Spleen (tissue), 11 donors: ENCODE measurements at regions not wholly inside any gene's neighbourhood (a gene's known extent, or its start where the extent isn't known, plus 50 kb on each side); places are given as distances from the start of the nearest gene placed in this dataset.
"Not testable (repeated sequence)": the region's sequence is repeated elsewhere in the genome, so short reads cannot be mapped to it uniquely, and the experiment has no call there.

Experiments used
- DNase-seq: peaks from one replicate; pipeline ENCODE4 v3.0.0-alpha.2; 2020
- H3K27ac ChIP-seq, 8 donors: fragments of 200-600 bp; sonication (generic) in 7 of 8; 1 replicate in 4 of 8; 2 replicates in 4 of 8; pipeline versions ENCODE4 v1.5.0 to v1.8.0; 2016 to 2021; ENCODE audit warnings: inconsistent platforms in 4 of 8, mild to moderate bottlenecking in 4 of 8, moderate library complexity in 1 of 8
- H3K27me3 ChIP-seq, 7 donors: fragments of 200-600 bp; sonication (generic) in 6 of 7; replicated peaks in 1 of 7; 1 replicate in 4 of 7; 2 replicates in 3 of 7; pipeline versions ENCODE4 v1.5.0 to v1.8.0; 2016 to 2021; ENCODE audit warnings: inconsistent platforms in 3 of 7, mild to moderate bottlenecking in 1 of 7
- H3K36me3 ChIP-seq, 6 donors: fragments of 200-600 bp; sonication (generic) in 5 of 6; 1 replicate in 4 of 6; 2 replicates in 2 of 6; pipeline versions ENCODE4 v1.5.0 to v1.8.0; 2016 to 2021; ENCODE audit warnings: inconsistent platforms in 2 of 6
- H3K4me1 ChIP-seq, 6 donors: fragments of 200-600 bp; sonication (generic) in 5 of 6; 1 replicate in 3 of 6; 2 replicates in 3 of 6; pipeline versions ENCODE4 v1.5.0 to v1.8.0; 2016 to 2021; ENCODE audit warnings: inconsistent platforms in 3 of 6
- H3K4me3 ChIP-seq, 8 donors: fragments of 200-600 bp; sonication (generic) in 7 of 8; 1 replicate in 4 of 8; 2 replicates in 4 of 8; pipeline versions ENCODE4 v1.5.0 to v1.8.0; 2016 to 2021; ENCODE audit warnings: inconsistent platforms in 4 of 8, mild to moderate bottlenecking in 4 of 8, moderate library complexity in 2 of 8
- H3K9me3 ChIP-seq, 8 donors: fragments of 200-600 bp; sonication (generic) in 7 of 8; 1 replicate in 4 of 8; 2 replicates in 4 of 8; pipeline versions ENCODE4 v1.5.0 to v1.8.0; 2016 to 2021; ENCODE audit warnings: inconsistent platforms in 4 of 8
- CTCF ChIP-seq, 11 experiments: fragments of 200-600 bp in 7 of 11; fragments of 450-650 bp in 4 of 11; sonication (generic) in 4 of 11; IDR thresholded peaks in 8 of 11; conservative IDR thresholded peaks in 3 of 11; 1 replicate in 7 of 11; 2 replicates in 4 of 11; pipeline versions ENCODE4 v1.4.0 to v1.8.0; 2016 to 2021; ENCODE audit warnings: antibody characterized with exemption in 11 of 11, inconsistent platforms in 4 of 11, mild to moderate bottlenecking in 1 of 11
- POLR2A ChIP-seq, 3 donors: fragments of 450-650 bp; IDR thresholded peaks; one replicate each; pipeline ENCODE4 v1.5.1; 2017; ENCODE audit warnings: antibody characterized with exemption in 3 of 3, mild to moderate bottlenecking in 1 of 3
- POLR2AphosphoS5 ChIP-seq, 3 donors: sonication (generic); formaldehyde crosslinking; IDR thresholded peaks; one replicate each; pipeline ENCODE4 v1.5.1; 2017; ENCODE audit warnings: antibody characterized with exemption in 3 of 3
- WGBS, 5 donors: extraction: QIAGEN DNeasy Blood & Tissue Kit in 3 of 5; methylation state at CpG; one replicate each; pipeline versions ENCODE4 v1.1.5 to v1.1.7; 2013 to 2018; 5-methylcytosine and 5-hydroxymethylcytosine counted together
- intact Hi-C: fragments of 100-400 bp; cut with DNase I; formaldehyde crosslinking; loops from one replicate; pipeline ENCODE4 v1.15.0; 2023; ENCODE audit warnings: low total_unique reads
- donor health status: healthy with polysubstance abuse.
- donor health status: DM: no; HTN: no; CAD: no; lungs with moderate emphysema.
- donor health status: DM: no; HTN: no; CAD: no.
- donor health status: Bipolar disorder and iron deficiency.
- donor health status: healthy.
- donor health status: DM: no; HTN: no; CAD: no.
- donor health status: DM: yes; HTN: yes; CAD: no.

DNA sequence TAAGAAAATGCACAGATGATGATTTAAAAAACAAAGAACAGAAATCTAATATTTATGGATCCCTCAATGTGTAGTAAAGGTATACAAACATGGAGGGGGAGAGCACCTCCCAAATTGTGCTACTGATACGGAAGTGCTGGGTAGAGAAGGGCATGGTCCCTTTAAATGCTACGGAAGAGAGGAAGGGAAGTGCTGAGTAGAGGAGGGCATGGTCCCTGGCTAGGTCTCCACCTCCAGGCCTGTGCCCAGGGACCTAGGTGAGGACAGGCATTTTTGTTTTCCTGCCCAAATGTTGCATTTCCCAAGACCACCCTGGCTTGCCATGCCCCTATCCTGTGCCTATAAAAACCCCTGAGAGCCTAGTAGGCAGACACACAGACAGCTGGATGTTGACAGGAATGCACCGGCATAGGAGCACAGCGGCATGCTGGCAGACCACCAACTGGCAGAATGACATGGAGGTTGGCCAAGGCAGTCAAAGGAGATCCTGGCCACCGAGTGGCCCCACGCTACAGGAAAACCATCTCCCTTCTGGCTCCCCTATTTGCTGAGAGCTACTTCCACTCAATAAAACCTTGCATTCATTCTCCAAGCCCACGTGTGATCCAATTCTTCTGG lies 62.1 kb upstream of the SPDL1 start:
- no peak for DNase-seq
- TF ChIP-seq POLR2AphosphoS5 (IDR thresholded peaks at IDR 0.05) (no peak), POLR2A (IDR thresholded peaks at IDR 0.05) (no peak), CTCF (IDR thresholded peaks at IDR 0.05 in 8 of 11, conservative IDR thresholded peaks at IDR 0.05 in 3 of 11) (no peak)
- Histone ChIP-seq H3K27me3 (peaks cover 0 to 18% (median 0%) of the 10 kb centered on the region in 7 donors), H3K9me3 (peaks cover 0 to 18% (median 8%) of the 10 kb centered on the region in 8 donors), H3K36me3 (no peaks in the 10 kb centered on the region), H3K4me1 (no peaks in the 10 kb centered on the region), H3K27ac (no peak overlapping the region), H3K4me3 (no peak overlapping the region)
- WGBS, 5 donors = 60 to 72% (median 69%) methylated on average over 6 to 7 of the region's 7 CpGs
- intact Hi-C loops = no loop called here

DNA sequence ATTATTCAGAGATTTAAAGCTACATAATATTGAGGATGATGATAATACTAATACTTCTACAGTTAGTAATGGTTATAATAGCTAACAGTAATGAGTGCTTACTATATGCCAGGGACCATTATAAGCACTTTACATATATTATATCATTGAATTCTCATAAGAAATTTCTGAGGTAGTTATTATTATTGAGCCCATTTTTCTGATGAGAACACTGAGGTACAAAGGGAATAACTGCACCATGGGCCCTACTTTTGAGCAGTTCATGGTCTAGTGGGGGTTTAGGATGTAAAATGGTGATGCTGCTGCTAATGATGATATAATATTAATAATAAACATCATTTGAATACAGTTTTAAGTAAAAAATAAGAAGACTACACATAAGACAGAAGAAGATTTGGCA lies 64.2 kb upstream of the SPDL1 start:
- TF ChIP-seq CTCF (IDR thresholded peaks at IDR 0.05 in 8 of 11, conservative IDR thresholded peaks at IDR 0.05 in 3 of 11) = no peak
- no peak for TF ChIP-seq POLR2A (IDR thresholded peaks at IDR 0.05)
- no peak for TF ChIP-seq POLR2AphosphoS5 (IDR thresholded peaks at IDR 0.05)
- no peak for DNase-seq
- Histone ChIP-seq H3K27me3 (peaks cover 0 to 18% (median 0%) of the 10 kb centered on the region in 7 donors), H3K36me3 (no peaks in the 10 kb centered on the region), H3K27ac (no peak overlapping the region), H3K4me3 (no peak overlapping the region), H3K9me3 (peaks cover 0 to 18% (median 8%) of the 10 kb centered on the region in 8 donors), H3K4me1 (no peaks in the 10 kb centered on the region)
- intact Hi-C loops = no loop called here

- Histone ChIP-seq H3K27me3 (peaks cover 0 to 18% (median 0%) of the 10 kb centered on the region in 7 donors), H3K9me3 (peaks cover 0 to 18% (median 8%) of the 10 kb centered on the region in 8 donors)
- H3K36me3 ChIP-seq, H3K27ac ChIP-seq, H3K4me1 ChIP-seq, DNase-seq, H3K4me3 ChIP-seq, intact Hi-C loops: not testable (repeated sequence)
Measured at GRCh38 chr5:169518779-169519178, 64.8 kb upstream of the SPDL1 start.

GRCh38 chr5:169512385-169512784 lies 71.2 kb upstream of the SPDL1 start:
- H3K27ac ChIP-seq = no peak overlapping the region
- DNase-seq = no peak
- TF ChIP-seq POLR2A (IDR thresholded peaks at IDR 0.05) (no peak), POLR2AphosphoS5 (IDR thresholded peaks at IDR 0.05) (no peak), CTCF (IDR thresholded peaks at IDR 0.05 in 8 of 11, conservative IDR thresholded peaks at IDR 0.05 in 3 of 11) (no peak)
- intact Hi-C loops = no loop called here
- 79 to 82% (median 80%) methylated on average over 4 of the region's 4 CpGs for WGBS, 5 donors
- no peaks in the 10 kb centered on the region for H3K36me3 ChIP-seq
- H3K4me3 ChIP-seq = no peak overlapping the region
- no peaks in the 10 kb centered on the region for H3K27me3 ChIP-seq
- peaks cover 0 to 5% (median 2%) of the 10 kb centered on the region in 8 donors for H3K9me3 ChIP-seq
- no peaks in the 10 kb centered on the region for H3K4me1 ChIP-seq

DNA sequence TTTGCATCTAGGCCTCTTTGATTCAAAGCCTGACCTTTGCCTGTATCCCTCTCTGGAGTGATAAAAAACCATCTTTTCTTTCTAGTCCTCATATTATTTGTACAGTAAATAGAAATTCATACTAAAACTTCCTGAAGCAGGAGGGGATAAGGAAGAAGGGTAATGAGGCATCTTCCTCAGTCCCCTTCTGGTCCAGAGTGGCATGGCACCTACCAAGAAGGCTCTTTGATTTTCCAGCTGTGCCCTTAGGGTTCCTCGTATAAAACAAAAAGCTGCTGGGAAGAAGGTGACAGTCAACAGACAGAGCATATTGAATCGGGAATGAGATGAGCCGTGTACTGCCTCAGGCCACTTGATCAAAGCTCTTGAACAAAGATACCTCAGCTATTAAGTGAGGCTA lies 71.9 kb upstream of the SPDL1 start:
- H3K9me3 ChIP-seq = no peaks in the 10 kb centered on the region
- DNase-seq = no peak
- H3K4me3 ChIP-seq = no peak overlapping the region
- H3K4me1 ChIP-seq = no peaks in the 10 kb centered on the region
- intact Hi-C loops = no loop called here
- H3K27me3 ChIP-seq = no peaks in the 10 kb centered on the region
- TF ChIP-seq POLR2AphosphoS5 (IDR thresholded peaks at IDR 0.05) (no peak), CTCF (IDR thresholded peaks at IDR 0.05 in 8 of 11, conservative IDR thresholded peaks at IDR 0.05 in 3 of 11) (no peak), POLR2A (IDR thresholded peaks at IDR 0.05) (no peak)
- 74 to 83% (median 77%) methylated on average over 3 of the region's 3 CpGs for WGBS, 5 donors
- H3K36me3 ChIP-seq = no peaks in the 10 kb centered on the region
- no peak overlapping the region for H3K27ac ChIP-seq
